Neuronal stem cell (in vitro differentiated cells): ENCODE measurements at regions not wholly inside any gene's neighbourhood (a gene's known extent, or its start where the extent isn't known, plus 50 kb on each side); places are given as distances from the start of the nearest gene placed in this dataset.

Experiments
- DNase-seq: peaks from one replicate; pipeline ENCODE4 v3.0.0-alpha.2; 2013; ENCODE audit warnings: low spot score
- H2AFZ ChIP-seq: one replicate; pipeline ENCODE4 v1.6.1; 2013; ENCODE audit warnings: mild to moderate bottlenecking, low read length, inconsistent platforms
- H2AK5ac ChIP-seq: 2 replicates; pipeline ENCODE4 v1.6.1; 2013; ENCODE audit warnings: low read depth, mild to moderate bottlenecking, inconsistent platforms, low read length, moderate library complexity, mixed read lengths
- H2BK120ac ChIP-seq: 2 replicates; pipeline ENCODE4 v1.6.1; 2013; ENCODE audit warnings: low read depth, mild to moderate bottlenecking, inconsistent platforms, low read length, moderate library complexity, mixed read lengths
- H2BK12ac ChIP-seq: one replicate; pipeline ENCODE4 v1.6.1; 2013; ENCODE audit warnings: low read length, inconsistent platforms
- H2BK15ac ChIP-seq: 2 replicates; pipeline ENCODE4 v1.6.1; 2013; ENCODE audit warnings: mild to moderate bottlenecking, low read length, inconsistent platforms, mixed read lengths
- H2BK5ac ChIP-seq: one replicate; pipeline ENCODE4 v1.6.1; 2013; ENCODE audit warnings: inconsistent platforms, mild to moderate bottlenecking, low read length, moderate library complexity
- H3K14ac ChIP-seq: one replicate; pipeline ENCODE4 v1.6.1; 2013; ENCODE audit warnings: low read length, inconsistent platforms
- H3K18ac ChIP-seq: 2 replicates; pipeline ENCODE4 v1.6.1; 2013; ENCODE audit warnings: low read length, inconsistent platforms
- H3K23ac ChIP-seq: 2 replicates; pipeline ENCODE4 v1.6.1; 2013; ENCODE audit warnings: low read depth, mild to moderate bottlenecking, mixed read lengths, low read length, inconsistent platforms; ENCODE audit not compliant: poor library complexity
- H3K27ac ChIP-seq: replicated peaks from 3 replicates; pipeline ENCODE4 v1.5.1; 2013; ENCODE audit warnings: low read length, inconsistent platforms
- H3K27me3 ChIP-seq, 3 experiments: 2 replicates each; pipeline ENCODE4 v1.6.1; 2013; ENCODE audit warnings: low read length in 3 of 3, mild to moderate bottlenecking in 2 of 3, inconsistent platforms in 1 of 3, low read depth in 1 of 3, mixed read lengths in 1 of 3, moderate library complexity in 1 of 3; ENCODE audit not compliant: control insufficient read depth in 3 of 3, insufficient read depth in 3 of 3
- H3K36me3 ChIP-seq, 2 donors: replicated peaks in 1 of 2; 2 replicates each; pipeline ENCODE4 v1.6.1; 2013; ENCODE audit warnings: low read length in 2 of 2; ENCODE audit not compliant: control insufficient read depth in 2 of 2, insufficient read depth in 2 of 2
- H3K4ac ChIP-seq: 2 replicates; pipeline ENCODE4 v1.6.1; 2013; ENCODE audit warnings: inconsistent platforms, mild to moderate bottlenecking, low read length, moderate library complexity
- H3K4me1 ChIP-seq, 2 donors: 1 replicate in 1 of 2; 2 replicates in 1 of 2; pipeline ENCODE4 v1.6.1; 2013; ENCODE audit warnings: low read length in 2 of 2, low read depth in 1 of 2; ENCODE audit not compliant: control insufficient read depth in 2 of 2, insufficient read depth in 1 of 2
- H3K4me2 ChIP-seq: one replicate; pipeline ENCODE4 v1.6.1; 2013; ENCODE audit warnings: mild to moderate bottlenecking, low read length, inconsistent platforms; ENCODE audit not compliant: insufficient read depth, poor library complexity, severe bottlenecking
- H3K4me3 ChIP-seq, 2 donors: 2 replicates each; pipeline ENCODE4 v1.5.1; 2013; ENCODE audit warnings: low read length in 2 of 2, mild to moderate bottlenecking in 2 of 2, inconsistent platforms in 1 of 2, moderate library complexity in 1 of 2
- H3K79me1 ChIP-seq: one replicate; pipeline ENCODE4 v1.6.1; 2013; ENCODE audit warnings: low read depth, mild to moderate bottlenecking, inconsistent platforms, low read length, moderate library complexity
- H3K9ac ChIP-seq: one replicate; pipeline ENCODE4 v1.6.1; 2013; ENCODE audit warnings: mild to moderate bottlenecking, low read depth, low read length, inconsistent platforms; ENCODE audit not compliant: poor library complexity
- H3K9me3 ChIP-seq, 2 donors: replicated peaks in 1 of 2; 2 replicates each; pipeline versions ENCODE3 to v1.6.1; 2013; ENCODE audit warnings: low read length in 2 of 2, mild to moderate bottlenecking in 2 of 2, inconsistent platforms in 1 of 2, low read depth in 1 of 2, mixed read lengths in 1 of 2, moderate library complexity in 1 of 2; ENCODE audit not compliant: control insufficient read depth in 2 of 2, insufficient read depth in 1 of 2
- H4K8ac ChIP-seq: one replicate; pipeline ENCODE4 v1.6.1; 2013; ENCODE audit warnings: low read depth, mild to moderate bottlenecking, inconsistent platforms, low read length, moderate library complexity
- H4K91ac ChIP-seq: one replicate; pipeline ENCODE4 v1.6.1; 2013; ENCODE audit warnings: low read length, low read depth, mild to moderate bottlenecking, inconsistent platforms; ENCODE audit not compliant: poor library complexity
- WGBS, 2 donors: extraction: QIAGEN DNeasy Blood & Tissue Kit; methylation state at CpG; one replicate each; pipeline ENCODE4 v1.1.7; 2013; ENCODE audit warnings: missing lambda C conversion rate in 2 of 2, mixed read lengths in 1 of 2; ENCODE audit not compliant: insufficient read length in 2 of 2, insufficient replicate concordance in 1 of 2; ENCODE audit errors: extremely low coverage in 2 of 2; 5-methylcytosine and 5-hydroxymethylcytosine counted together

DNA sequence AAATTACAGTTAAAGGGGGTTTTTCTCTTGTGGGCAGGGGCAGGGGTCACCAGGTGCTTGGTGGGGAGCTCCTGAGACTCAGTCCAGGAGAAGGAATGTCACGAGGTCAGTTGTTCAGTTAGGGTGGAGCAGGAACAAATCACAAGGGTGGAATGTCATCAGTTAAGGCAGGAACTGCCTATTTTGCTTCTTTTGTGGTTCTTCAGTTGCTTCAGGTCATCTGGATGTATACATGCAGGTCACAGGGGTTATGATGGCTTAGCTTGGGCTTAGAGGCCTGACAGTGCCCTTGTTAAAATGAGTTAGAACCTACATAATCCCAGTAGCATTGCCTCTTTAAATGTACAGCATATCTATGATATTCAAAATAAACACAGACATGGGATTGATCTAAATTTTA, 120.2 kb upstream of the CHD2 start:
- Histone ChIP-seq H3K27ac (no peak overlapping the region), H2BK15ac (no peak overlapping the region), H3K18ac (no peak overlapping the region), H3K4me1 (no peaks in the 10 kb centered on the region), H2AFZ (no peak overlapping the region), H2BK12ac (no peak overlapping the region), H3K36me3 (no peaks in the 10 kb centered on the region), H3K4me2 (no peak overlapping the region), H3K9ac (no peak overlapping the region), H4K8ac (no peak overlapping the region), H3K79me1 (no peaks in the 10 kb centered on the region), H3K4me3 (no peak overlapping the region), H2BK5ac (no peak overlapping the region), H3K4ac (no peak overlapping the region), H3K14ac (no peak overlapping the region), H4K91ac (no peak overlapping the region), H3K27me3 (no peaks in the 10 kb centered on the region), H3K23ac (no peak overlapping the region), H3K9me3 (peaks cover 2 to 7% of the 10 kb centered on the region in 2 donors), H2BK120ac (no peak overlapping the region), H2AK5ac (no peak overlapping the region)
- no peak for DNase-seq
- WGBS, 2 donors: no CpG with 5 or more reads among the region's 1 CpG

DNA sequence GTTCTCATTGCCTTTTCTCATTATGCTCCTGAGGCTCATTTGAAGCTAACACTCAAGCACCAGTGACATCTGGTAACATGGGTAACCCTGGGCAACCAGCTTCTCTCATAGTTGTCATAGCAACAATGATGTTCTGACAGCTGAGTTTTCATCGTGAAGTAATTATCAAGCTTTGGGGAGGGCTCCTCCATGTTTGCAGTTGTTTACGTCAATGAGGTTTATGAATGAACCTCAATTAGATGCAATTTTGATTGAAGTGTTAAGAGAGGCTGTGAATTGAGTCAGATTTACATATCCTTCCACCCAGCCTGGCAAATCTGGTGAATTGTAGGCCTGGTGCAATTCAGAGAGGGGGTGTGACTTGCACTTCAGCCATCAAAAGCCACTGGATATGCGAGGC, 119.3 kb upstream of the CHD2 start:
- no peaks in the 10 kb centered on the region for H3K79me1 ChIP-seq
- H3K27me3 ChIP-seq: no peaks in the 10 kb centered on the region
- H2BK120ac ChIP-seq: no peak overlapping the region
- WGBS, 2 donors: no CpG with 5 or more reads among the region's 3 CpGs
- H3K36me3 ChIP-seq: no peaks in the 10 kb centered on the region
- H2BK5ac ChIP-seq: no peak overlapping the region
- H2AK5ac ChIP-seq: no peak overlapping the region
- H3K4me2 ChIP-seq: no peak overlapping the region
- DNase-seq: no peak
- no peak overlapping the region for H3K14ac ChIP-seq
- no peak overlapping the region for H3K27ac ChIP-seq
- H3K23ac ChIP-seq: no peak overlapping the region
- no peak overlapping the region for H2BK12ac ChIP-seq
- H3K4me1 ChIP-seq: no peaks in the 10 kb centered on the region
- no peak overlapping the region for H3K4ac ChIP-seq
- no peak overlapping the region for H4K91ac ChIP-seq
- no peak overlapping the region for H3K4me3 ChIP-seq
- peaks cover 2 to 7% of the 10 kb centered on the region in 2 donors for H3K9me3 ChIP-seq
- no peak overlapping the region for H2AFZ ChIP-seq
- H4K8ac ChIP-seq: no peak overlapping the region
- H3K18ac ChIP-seq: no peak overlapping the region
- no peak overlapping the region for H3K9ac ChIP-seq
- no peak overlapping the region for H2BK15ac ChIP-seq

GRCh38 chr15:92781925-92782453, 118.1 kb upstream of the CHD2 start:
- no peak overlapping the region for H3K27ac ChIP-seq
- H3K4me2 ChIP-seq: no peak overlapping the region
- no peak overlapping the region for H2BK12ac ChIP-seq
- H2BK15ac ChIP-seq: no peak overlapping the region
- no peaks in the 10 kb centered on the region for H3K27me3 ChIP-seq
- H2AK5ac ChIP-seq: no peak overlapping the region
- no peak overlapping the region for H3K23ac ChIP-seq
- H2BK120ac ChIP-seq: no peak overlapping the region
- no peak overlapping the region for H3K14ac ChIP-seq
- no peak for DNase-seq
- H3K36me3 ChIP-seq: no peaks in the 10 kb centered on the region
- H3K4ac ChIP-seq: no peak overlapping the region
- no peak overlapping the region for H4K8ac ChIP-seq
- no peaks in the 10 kb centered on the region for H3K79me1 ChIP-seq
- H3K9me3 ChIP-seq: peaks cover 2 to 7% of the 10 kb centered on the region in 2 donors
- no peak overlapping the region for H2AFZ ChIP-seq
- no peak overlapping the region for H3K4me3 ChIP-seq
- no peak overlapping the region for H3K18ac ChIP-seq
- WGBS, 2 donors: no CpG with 5 or more reads among the region's 4 CpGs
- no peak overlapping the region for H3K9ac ChIP-seq
- no peak overlapping the region for H2BK5ac ChIP-seq
- H3K4me1 ChIP-seq: no peaks in the 10 kb centered on the region
- H4K91ac ChIP-seq: no peak overlapping the region

DNA sequence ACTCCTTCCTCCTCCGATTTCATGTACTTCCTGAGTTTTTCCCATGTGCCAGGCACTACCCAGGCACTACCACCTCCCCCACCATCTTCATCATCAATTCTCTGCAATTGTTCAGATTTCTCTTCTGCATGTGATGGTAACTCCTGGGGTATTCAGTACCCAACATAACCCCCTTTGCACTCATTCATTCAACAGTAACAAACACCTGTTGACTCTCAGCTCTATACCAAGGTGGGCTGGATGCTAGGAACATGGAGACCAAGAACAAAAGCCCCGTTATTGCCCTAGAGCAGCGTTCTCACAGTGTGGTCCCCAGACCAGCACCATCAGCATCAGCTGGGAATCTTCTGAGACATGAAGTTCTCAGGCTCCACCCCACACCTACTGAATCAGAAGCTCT, 113.0 kb upstream of the CHD2 start:
- no peak overlapping the region for H2AFZ ChIP-seq
- no peak overlapping the region for H3K4ac ChIP-seq
- H3K27ac ChIP-seq: no peak overlapping the region
- H3K23ac ChIP-seq: no peak overlapping the region
- H3K4me2 ChIP-seq: no peak overlapping the region
- no peak for DNase-seq
- no peak overlapping the region for H3K18ac ChIP-seq
- no peak overlapping the region for H2AK5ac ChIP-seq
- no peak overlapping the region for H3K4me3 ChIP-seq
- H3K9me3 ChIP-seq: no peaks in the 10 kb centered on the region
- no peak overlapping the region for H3K9ac ChIP-seq
- H2BK5ac ChIP-seq: no peak overlapping the region
- no peak overlapping the region for H3K14ac ChIP-seq
- H4K8ac ChIP-seq: peak overlapping the region; percentile 56
- no peaks in the 10 kb centered on the region for H3K4me1 ChIP-seq
- no peaks in the 10 kb centered on the region for H3K27me3 ChIP-seq
- H3K36me3 ChIP-seq: no peaks in the 10 kb centered on the region
- no peak overlapping the region for H2BK120ac ChIP-seq
- H2BK12ac ChIP-seq: no peak overlapping the region
- no peaks in the 10 kb centered on the region for H3K79me1 ChIP-seq
- no peak overlapping the region for H4K91ac ChIP-seq
- no peak overlapping the region for H2BK15ac ChIP-seq
- whole genome bisulfite sequencing, 2 donors: no CpG with 5 or more reads among the region's 3 CpGs
